ENCODE measurements at regions not wholly inside any gene's neighbourhood (a gene's known extent, or its start where the extent isn't known, plus 50 kb on each side); places are given as distances from the start of the nearest gene placed in this dataset.

GRCh38 chr4:102139932-102140331 is 205.3 kb downstream of the SLC39A8 start:
- CTCF ChIA-PET: no interaction called here
- H3K27me3 Mint-ChIP-seq (ENCODE audit: insufficient read depth, unreplicated experiment): no peaks in the 10 kb centered on the region
- TF ChIP-seq CTCF (IDR thresholded peaks at IDR 0.05; ENCODE audit: unreplicated experiment): no peak
- intact Hi-C loops (cut with micrococcal nuclease): no loop called here
- no peak overlapping the region for H3K27ac Mint-ChIP-seq (ENCODE audit: low read depth, unreplicated experiment)
- H3K4me1 Mint-ChIP-seq (ENCODE audit: insufficient read depth, unreplicated experiment): peaks cover 17% of the 10 kb centered on the region
- no peaks in the 10 kb centered on the region for H3K36me3 Mint-ChIP-seq (ENCODE audit: insufficient read depth, unreplicated experiment)
- BruUV-seq (replicated peaks): no TSS peak
- peak; percentile 83 for DNase-seq (ENCODE audit: unreplicated experiment)
- H3K9me3 Mint-ChIP-seq (ENCODE audit: unreplicated experiment): no peaks in the 10 kb centered on the region
- POLR2A ChIA-PET: interaction anchor here (1.3 kb wide), 1 partner anchor 31 kb away, joined by 3 read pairs; no protein-coding TSS in a partner anchor
- no peak overlapping the region for H3K4me3 Mint-ChIP-seq (ENCODE audit: unreplicated experiment)

- no peaks in the 10 kb centered on the region for H3K9me3 Mint-ChIP-seq (ENCODE audit: unreplicated experiment)
- ChIA-PET POLR2A (interaction anchor here (0.7 kb wide), 1 partner anchor 939 kb away, joined by 3 read pairs; no protein-coding TSS in a partner anchor), CTCF (no interaction called here)
- no peak overlapping the region for H3K4me3 Mint-ChIP-seq (ENCODE audit: unreplicated experiment)
- H3K4me1 Mint-ChIP-seq (ENCODE audit: insufficient read depth, unreplicated experiment): peaks cover 17% of the 10 kb centered on the region
- no peaks in the 10 kb centered on the region for H3K36me3 Mint-ChIP-seq (ENCODE audit: insufficient read depth, unreplicated experiment)
- no peaks in the 10 kb centered on the region for H3K27me3 Mint-ChIP-seq (ENCODE audit: insufficient read depth, unreplicated experiment)
- no TSS peak for BruUV-seq (replicated peaks)
- TF ChIP-seq CTCF (IDR thresholded peaks at IDR 0.05; ENCODE audit: unreplicated experiment): no peak
- DNase-seq (ENCODE audit: unreplicated experiment): peak; percentile 90
- intact Hi-C loops (cut with micrococcal nuclease): no loop called here
- H3K27ac Mint-ChIP-seq (ENCODE audit: low read depth, unreplicated experiment): no peak overlapping the region
Observed at GRCh38 chr4:102139132-102139573, 206.1 kb downstream of the SLC39A8 start.

GRCh38 chr4:102137217-102137616 is 208.1 kb downstream of the SLC39A8 start:
- ChIA-PET CTCF (no interaction called here), POLR2A (no interaction called here)
- Mint-ChIP-seq H3K27ac (ENCODE audit: low read depth, unreplicated experiment) (no peak overlapping the region), H3K27me3 (ENCODE audit: insufficient read depth, unreplicated experiment) (no peaks in the 10 kb centered on the region), H3K9me3 (ENCODE audit: unreplicated experiment) (no peaks in the 10 kb centered on the region), H3K36me3 (ENCODE audit: insufficient read depth, unreplicated experiment) (no peaks in the 10 kb centered on the region), H3K4me1 (ENCODE audit: insufficient read depth, unreplicated experiment) (peaks cover 17% of the 10 kb centered on the region), H3K4me3 (ENCODE audit: unreplicated experiment) (no peak overlapping the region)
- no peak for TF ChIP-seq CTCF (IDR thresholded peaks at IDR 0.05; ENCODE audit: unreplicated experiment)
- DNase-seq (ENCODE audit: unreplicated experiment): no peak
- intact Hi-C loops (cut with micrococcal nuclease): no loop called here
- BruUV-seq (replicated peaks): no TSS peak

GRCh38 chr4:102129810-102130209 is 215.5 kb downstream of the SLC39A8 start:
- no TSS peak for BruUV-seq (replicated peaks)
- H3K4me1 Mint-ChIP-seq (ENCODE audit: insufficient read depth, unreplicated experiment): no peaks in the 10 kb centered on the region
- no peak overlapping the region for H3K27ac Mint-ChIP-seq (ENCODE audit: low read depth, unreplicated experiment)
- no peak for TF ChIP-seq CTCF (IDR thresholded peaks at IDR 0.05; ENCODE audit: unreplicated experiment)
- intact Hi-C loops (cut with micrococcal nuclease): no loop called here
- no peaks in the 10 kb centered on the region for H3K36me3 Mint-ChIP-seq (ENCODE audit: insufficient read depth, unreplicated experiment)
- H3K9me3 Mint-ChIP-seq (ENCODE audit: unreplicated experiment): peaks cover 15% of the 10 kb centered on the region
- POLR2A ChIA-PET: no interaction called here
- no peak for DNase-seq (ENCODE audit: unreplicated experiment)
- H3K4me3 Mint-ChIP-seq (ENCODE audit: unreplicated experiment): no peak overlapping the region
- H3K27me3 Mint-ChIP-seq (ENCODE audit: insufficient read depth, unreplicated experiment): no peaks in the 10 kb centered on the region
- CTCF ChIA-PET: no interaction called here

All from MCF 10A (cell line).